Inferior parietal cortex (tissue), 1 donor: ENCODE measurements at regions not wholly inside any gene's neighbourhood (a gene's known extent, or its start where the extent isn't known, plus 50 kb on each side); places are given as distances from the start of the nearest gene placed in this dataset.
A peak's percentile ranks its signal among the peaks of the same experiment; 100 is the strongest.

Experiments
- DNase-seq: peaks from one replicate; pipeline ENCODE4 v3.0.0-alpha.2; 2016; ENCODE audit errors: extremely low spot score

GRCh38 chr6:105966481-105966880 lies 119.7 kb upstream of the PRDM1 start:
- no peak for DNase-seq

GRCh38 chr6:105964979-105965760 lies 121.0 kb upstream of the PRDM1 start:
- no peak for DNase-seq

- no peak for DNase-seq
Measured at GRCh38 chr6:105954148-105954547, 132.0 kb upstream of the PRDM1 start.

GRCh38 chr6:105952772-105953690 lies 133.1 kb upstream of the PRDM1 start:
- DNase-seq: no peak

- DNase-seq: no peak
Measured at GRCh38 chr6:105952326-105952725, 133.8 kb upstream of the PRDM1 start.

- no peak for DNase-seq
Measured at GRCh38 chr6:105951322-105951721, 134.8 kb upstream of the PRDM1 start.

- no peak for DNase-seq
Measured at GRCh38 chr6:105949869-105950268, 136.3 kb upstream of the PRDM1 start.

- DNase-seq: no peak
Measured at GRCh38 chr6:105943514-105943913, 142.6 kb upstream of the PRDM1 start.

GRCh38 chr6:105941621-105942412 lies 144.3 kb upstream of the PRDM1 start:
- DNase-seq: peak; percentile 34

GRCh38 chr6:105940990-105941389 lies 145.1 kb upstream of the PRDM1 start:
- DNase-seq: no peak

- DNase-seq: no peak
Measured at GRCh38 chr6:105936972-105937371, 149.2 kb upstream of the PRDM1 start.

GRCh38 chr6:105935416-105935815 lies 150.7 kb upstream of the PRDM1 start:
- no peak for DNase-seq

GRCh38 chr6:105934708-105935107 lies 151.4 kb upstream of the PRDM1 start:
- DNase-seq: no peak

GRCh38 chr6:105932440-105932839 lies 153.7 kb upstream of the PRDM1 start:
- no peak for DNase-seq

- no peak for DNase-seq
Measured at GRCh38 chr6:105929626-105930025, 156.5 kb upstream of the PRDM1 start.

GRCh38 chr6:105926318-105926717 lies 159.8 kb upstream of the PRDM1 start:
- DNase-seq: no peak

- no peak for DNase-seq
Measured at GRCh38 chr6:105925706-105926105, 160.4 kb upstream of the PRDM1 start.

- no peak for DNase-seq
Measured at GRCh38 chr6:105921781-105922180, 164.4 kb upstream of the PRDM1 start.

GRCh38 chr6:105920071-105920470 lies 166.1 kb upstream of the PRDM1 start:
- DNase-seq: no peak

GRCh38 chr6:105917038-105917695 lies 169.0 kb upstream of the PRDM1 start:
- peak; percentile 65 for DNase-seq

- DNase-seq: no peak
Measured at GRCh38 chr6:105911106-105911629, 175.0 kb upstream of the PRDM1 start.
